IMR-90 (cell line): ENCODE measurements at regions not wholly inside any gene's neighbourhood (a gene's known extent, or its start where the extent isn't known, plus 50 kb on each side); places are given as distances from the start of the nearest gene placed in this dataset.
"Not testable (repeated sequence)": the region's sequence is repeated elsewhere in the genome, so short reads cannot be mapped to it uniquely, and the experiment has no call there.

Experiments used
- ATAC-seq: fragments of 200-7000 bp; cut with Tn5 transposase; 2 replicates; pipeline ENCODE4 v1.9.1; 2020; ENCODE audit warnings: low read depth, mild to moderate bottlenecking, moderate library complexity
- BruUV-seq: library from RNA; stranded (reverse); fragments of 400-500 nt; replicated peaks from 2 replicates; lab custom pipeline; 2021; lab: Mats Ljungman, UMichigan
- CTCF ChIA-PET: fragments of 300-600 bp; formaldehyde crosslinking; extraction: SDS; loops from one replicate; lab custom pipeline; 2021; ENCODE audit warnings: antibody characterized with exemption; lab: Yijun Ruan, JAX
- POLR2A ChIA-PET: fragments of 300-600 bp; sonication (Branson Sonifier 250); formaldehyde crosslinking; loops from one replicate; lab custom pipeline; 2022; ENCODE audit warnings: antibody characterized with exemption; ENCODE audit not compliant: unreplicated experiment; lab: Charles Lee
- DNase-seq: peaks from one replicate; pipeline ENCODE4 v3.0.0; 2013
- H2AFZ ChIP-seq: replicated peaks from 2 replicates; pipeline ENCODE3; 2013; ENCODE audit warnings: low read length, mild to moderate bottlenecking; ENCODE audit not compliant: poor library complexity
- H2AK5ac ChIP-seq: 2 replicates; pipeline ENCODE4 v1.6.1; 2013; ENCODE audit warnings: low read depth, low read length, inconsistent platforms
- H2AK9ac ChIP-seq: replicated peaks from 2 replicates; pipeline ENCODE3; 2013; ENCODE audit warnings: mild to moderate bottlenecking, low read depth, low read length, moderate library complexity; ENCODE audit not compliant: poor library complexity
- H2BK120ac ChIP-seq: 2 replicates; pipeline ENCODE4 v1.6.1; 2013; ENCODE audit warnings: low read depth, low read length, inconsistent platforms
- H2BK15ac ChIP-seq: 3 replicates; pipeline ENCODE4 v1.6.1; 2013; ENCODE audit warnings: low read depth, low read length, inconsistent platforms
- H2BK20ac ChIP-seq: 2 replicates; pipeline ENCODE4 v1.6.1; 2013; ENCODE audit warnings: low read depth, mild to moderate bottlenecking, inconsistent platforms, low read length, moderate library complexity
- H2BK5ac ChIP-seq: 2 replicates; pipeline ENCODE4 v1.6.1; 2013; ENCODE audit warnings: mild to moderate bottlenecking, low read depth, low read length, inconsistent platforms; ENCODE audit not compliant: poor library complexity, severe bottlenecking
- H3K14ac ChIP-seq: replicated peaks from 2 replicates; pipeline ENCODE4 v1.6.1; 2013; ENCODE audit warnings: low read depth, low read length, inconsistent platforms
- H3K18ac ChIP-seq: 2 replicates; pipeline ENCODE4 v1.6.1; 2013; ENCODE audit warnings: low read depth, low read length, control low read depth
- H3K23ac ChIP-seq: 2 replicates; pipeline ENCODE4 v1.6.1; 2013; ENCODE audit warnings: low read depth, low read length, inconsistent platforms
- H3K27ac ChIP-seq: 2 replicates; pipeline ENCODE4 v1.5.1; 2013; ENCODE audit warnings: mild to moderate bottlenecking, control low read depth, low read length; ENCODE audit not compliant: insufficient read depth
- H3K27me3 ChIP-seq: 2 replicates; pipeline ENCODE4 v1.6.1; 2013; ENCODE audit warnings: low read length; ENCODE audit not compliant: control insufficient read depth, insufficient read depth
- H3K36me3 ChIP-seq: 2 replicates; pipeline ENCODE4 v1.6.1; 2013; ENCODE audit warnings: low read length, mixed read lengths; ENCODE audit not compliant: control insufficient read depth, insufficient read depth
- H3K4ac ChIP-seq: 2 replicates; pipeline ENCODE4 v1.6.1; 2013; ENCODE audit warnings: low read depth, low read length, inconsistent platforms
- H3K4me1 ChIP-seq: 2 replicates; pipeline ENCODE4 v1.6.1; 2013; ENCODE audit warnings: low read length, mixed read lengths; ENCODE audit not compliant: control insufficient read depth, insufficient read depth
- H3K4me2 ChIP-seq: 2 replicates; pipeline ENCODE4 v1.6.1; 2013; ENCODE audit warnings: low read depth, mild to moderate bottlenecking, control low read depth, low read length, moderate library complexity
- H3K4me3 ChIP-seq: 2 replicates; pipeline ENCODE4 v1.5.1; 2013; ENCODE audit warnings: low read depth, mild to moderate bottlenecking, control low read depth, low read length, moderate library complexity; ENCODE audit not compliant: insufficient read depth
- H3K56ac ChIP-seq: 2 replicates; pipeline ENCODE4 v1.6.1; 2013; ENCODE audit warnings: low read length, inconsistent platforms; ENCODE audit not compliant: insufficient read depth; ENCODE audit errors: extremely low read depth
- H3K79me1 ChIP-seq, 2 experiments: 2 replicates each; pipeline ENCODE4 v1.6.1; 2013; ENCODE audit warnings: low read length in 2 of 2, inconsistent platforms in 1 of 2, low read depth in 1 of 2
- H3K9ac ChIP-seq: 2 replicates; pipeline ENCODE4 v1.6.1; 2013; ENCODE audit warnings: low read depth, low read length, control low read depth
- H3K9me1 ChIP-seq: 2 replicates; pipeline ENCODE4 v1.6.1; 2013; ENCODE audit warnings: low read length, inconsistent platforms; ENCODE audit not compliant: insufficient read depth
- H3K9me3 ChIP-seq: 2 replicates; pipeline ENCODE4 v1.6.1; 2013; ENCODE audit warnings: low read length; ENCODE audit not compliant: control insufficient read depth, insufficient read depth
- H4K20me1 ChIP-seq: 2 replicates; pipeline ENCODE4 v1.6.1; 2013; ENCODE audit warnings: low read length, inconsistent platforms; ENCODE audit not compliant: insufficient read depth
- H4K5ac ChIP-seq: 2 replicates; pipeline ENCODE4 v1.6.1; 2013; ENCODE audit warnings: mild to moderate bottlenecking, low read depth, low read length, control low read depth
- H4K8ac ChIP-seq, 2 experiments: 2 replicates each; pipeline ENCODE4 v1.6.1; 2013; ENCODE audit warnings: low read depth in 2 of 2, low read length in 2 of 2, control low read depth in 1 of 2, inconsistent platforms in 1 of 2
- H4K91ac ChIP-seq: 2 replicates; pipeline ENCODE4 v1.6.1; 2013; ENCODE audit warnings: low read depth, low read length, inconsistent platforms; ENCODE audit not compliant: insufficient read depth
- WGBS, 2 experiments: methylation state at CpG; one replicate each; pipeline versions ENCODE4 v1.1.5 to v1.1.7; 2013; ENCODE audit warnings: missing lambda C conversion rate in 2 of 2; ENCODE audit not compliant: insufficient read length in 1 of 2; ENCODE audit errors: extremely low coverage in 2 of 2; 5-methylcytosine and 5-hydroxymethylcytosine counted together
- dilution Hi-C: fragments of 300-500 bp; cut with HindIII; formaldehyde crosslinking; loops from one replicate; pipeline ENCODE4 v1.14.3; 2018; ENCODE audit warnings: low sequenced_read_pairs; ENCODE audit not compliant: unreplicated experiment
- in situ Hi-C: fragments of 300-500 bp; cut with MboI; formaldehyde crosslinking; loops from 3 replicates; pipeline ENCODE4 v1.14.3; 2019; ENCODE audit warnings: low sequenced_read_pairs, inconsistent platforms, mixed read lengths
- intact Hi-C: fragments of 100-400 bp; cut with micrococcal nuclease; formaldehyde crosslinking; loops from 2 replicates; pipeline ENCODE4 v1.10.0; 2022

- H2AK5ac ChIP-seq, H2BK15ac ChIP-seq, H4K8ac ChIP-seq, H4K20me1 ChIP-seq, H3K14ac ChIP-seq, H3K56ac ChIP-seq, H4K91ac ChIP-seq, BruUV-seq, H2BK20ac ChIP-seq, H3K9me1 ChIP-seq, POLR2A ChIA-PET, H3K18ac ChIP-seq, H2BK120ac ChIP-seq, H3K27me3 ChIP-seq, H4K5ac ChIP-seq, H3K27ac ChIP-seq, intact Hi-C loops, H3K9ac ChIP-seq, DNase-seq, H3K4me2 ChIP-seq, CTCF ChIA-PET, H2AK9ac ChIP-seq, dilution Hi-C loops, H3K4me3 ChIP-seq, H3K36me3 ChIP-seq, H2AFZ ChIP-seq, H3K4ac ChIP-seq, ATAC-seq, H2BK5ac ChIP-seq, H3K9me3 ChIP-seq, H3K23ac ChIP-seq, H3K79me1 ChIP-seq, H3K4me1 ChIP-seq, in situ Hi-C loops: not testable (repeated sequence)
- WGBS, 2 experiments = no CpG with 5 or more reads among the region's 1 CpG
Measured at GRCh38 chr7:55675589-55675988, 103.3 kb upstream of the VOPP1 start.

GRCh38 chr7:55673525-55673924 is 101.2 kb upstream of the VOPP1 start:
- CTCF ChIA-PET, ATAC-seq: not testable (repeated sequence)

More at GRCh38 chr7:55673525-55673924, 101.2 kb upstream of the VOPP1 start:
- H3K27me3 ChIP-seq, H2BK5ac ChIP-seq, H3K79me1 ChIP-seq, H2BK20ac ChIP-seq, H3K14ac ChIP-seq, H2BK120ac ChIP-seq, H2AFZ ChIP-seq, H3K9ac ChIP-seq, H3K4me1 ChIP-seq, H2BK15ac ChIP-seq, intact Hi-C loops, H4K20me1 ChIP-seq, H3K23ac ChIP-seq, H3K56ac ChIP-seq, H4K5ac ChIP-seq, H3K4me3 ChIP-seq, in situ Hi-C loops, H2AK9ac ChIP-seq, H4K91ac ChIP-seq, POLR2A ChIA-PET, H3K4ac ChIP-seq, H4K8ac ChIP-seq, H3K27ac ChIP-seq, DNase-seq, dilution Hi-C loops, H3K18ac ChIP-seq, H3K9me3 ChIP-seq, H3K9me1 ChIP-seq, H3K4me2 ChIP-seq, BruUV-seq, H3K36me3 ChIP-seq, H2AK5ac ChIP-seq: not testable (repeated sequence)
